ENCODE measurements at regions not wholly inside any gene's neighbourhood (a gene's known extent, or its start where the extent isn't known, plus 50 kb on each side); places are given as distances from the start of the nearest gene placed in this dataset.

- H3K9me3 ChIP-seq (ENCODE audit: control insufficient read depth, insufficient read depth, low read length), result no peaks in the 10 kb centered on the region
- H3K9ac ChIP-seq (ENCODE audit: low read depth, low read length), result no peak overlapping the region
- no peaks in the 10 kb centered on the region for H3K4me1 ChIP-seq (ENCODE audit: control insufficient read depth, insufficient read depth, low read length)
- H3K27me3 ChIP-seq (ENCODE audit: control insufficient read depth, insufficient read depth, low read length), result no peaks in the 10 kb centered on the region
- H3K36me3 ChIP-seq (ENCODE audit: control insufficient read depth, insufficient read depth, low read length), result no peaks in the 10 kb centered on the region
- no peak overlapping the region for H3K4me3 ChIP-seq (ENCODE audit: low read depth, low read length)
These were observed 350.2 kb upstream of the MC4R start for GRCh38 chr18:60722742-60723141.

- Histone ChIP-seq H3K9me3 (ENCODE audit: control insufficient read depth, insufficient read depth, low read length) (no peaks in the 10 kb centered on the region), H3K36me3 (ENCODE audit: control insufficient read depth, insufficient read depth, low read length) (no peaks in the 10 kb centered on the region), H3K4me1 (ENCODE audit: control insufficient read depth, insufficient read depth, low read length) (no peaks in the 10 kb centered on the region), H3K4me3 (ENCODE audit: low read depth, low read length) (no peak overlapping the region), H3K9ac (ENCODE audit: low read depth, low read length) (no peak overlapping the region), H3K27me3 (ENCODE audit: control insufficient read depth, insufficient read depth, low read length) (no peaks in the 10 kb centered on the region)
These were observed 359.6 kb upstream of the MC4R start for GRCh38 chr18:60732143-60732542.

GRCh38 chr18:60739212-60739611 is 366.6 kb upstream of the MC4R start:
- H3K36me3 ChIP-seq (ENCODE audit: control insufficient read depth, insufficient read depth, low read length), result no peaks in the 10 kb centered on the region
- H3K9ac ChIP-seq (ENCODE audit: low read depth, low read length), result no peak overlapping the region
- no peaks in the 10 kb centered on the region for H3K27me3 ChIP-seq (ENCODE audit: control insufficient read depth, insufficient read depth, low read length)
- H3K9me3 ChIP-seq (ENCODE audit: control insufficient read depth, insufficient read depth, low read length), result no peaks in the 10 kb centered on the region
- no peak overlapping the region for H3K4me3 ChIP-seq (ENCODE audit: low read depth, low read length)
- H3K4me1 ChIP-seq (ENCODE audit: control insufficient read depth, insufficient read depth, low read length), result no peaks in the 10 kb centered on the region

- H3K36me3 ChIP-seq (ENCODE audit: control insufficient read depth, insufficient read depth, low read length), result no peaks in the 10 kb centered on the region
These were observed 367.7 kb upstream of the MC4R start for GRCh38 chr18:60740313-60740712.

GRCh38 chr18:60746491-60746890 is 373.9 kb upstream of the MC4R start:
- no peaks in the 10 kb centered on the region for H3K36me3 ChIP-seq (ENCODE audit: control insufficient read depth, insufficient read depth, low read length)
- no peak overlapping the region for H3K4me3 ChIP-seq (ENCODE audit: low read depth, low read length)
- no peak overlapping the region for H3K9ac ChIP-seq (ENCODE audit: low read depth, low read length)
- H3K4me1 ChIP-seq (ENCODE audit: control insufficient read depth, insufficient read depth, low read length), result no peaks in the 10 kb centered on the region
- no peaks in the 10 kb centered on the region for H3K9me3 ChIP-seq (ENCODE audit: control insufficient read depth, insufficient read depth, low read length)
- no peaks in the 10 kb centered on the region for H3K27me3 ChIP-seq (ENCODE audit: control insufficient read depth, insufficient read depth, low read length)

More at GRCh38 chr18:60740313-60740712, 367.7 kb upstream of the MC4R start:
- no peak overlapping the region for H3K4me3 ChIP-seq (ENCODE audit: low read depth, low read length)
- no peaks in the 10 kb centered on the region for H3K9me3 ChIP-seq (ENCODE audit: control insufficient read depth, insufficient read depth, low read length)
- no peaks in the 10 kb centered on the region for H3K4me1 ChIP-seq (ENCODE audit: control insufficient read depth, insufficient read depth, low read length)
- no peak overlapping the region for H3K9ac ChIP-seq (ENCODE audit: low read depth, low read length)
- no peaks in the 10 kb centered on the region for H3K27me3 ChIP-seq (ENCODE audit: control insufficient read depth, insufficient read depth, low read length)

- no peak overlapping the region for H3K4me3 ChIP-seq (ENCODE audit: low read depth, low read length)
- H3K36me3 ChIP-seq (ENCODE audit: control insufficient read depth, insufficient read depth, low read length), result no peaks in the 10 kb centered on the region
- H3K9me3 ChIP-seq (ENCODE audit: control insufficient read depth, insufficient read depth, low read length), result no peaks in the 10 kb centered on the region
These were observed 374.3 kb upstream of the MC4R start for GRCh38 chr18:60746919-60747318.

GRCh38 chr18:60753753-60754152 is 381.2 kb upstream of the MC4R start:
- no peaks in the 10 kb centered on the region for H3K4me1 ChIP-seq (ENCODE audit: control insufficient read depth, insufficient read depth, low read length)
- no peak overlapping the region for H3K9ac ChIP-seq (ENCODE audit: low read depth, low read length)
- no peak overlapping the region for H3K4me3 ChIP-seq (ENCODE audit: low read depth, low read length)
- H3K9me3 ChIP-seq (ENCODE audit: control insufficient read depth, insufficient read depth, low read length), result no peaks in the 10 kb centered on the region
- H3K27me3 ChIP-seq (ENCODE audit: control insufficient read depth, insufficient read depth, low read length), result no peaks in the 10 kb centered on the region
- H3K36me3 ChIP-seq (ENCODE audit: control insufficient read depth, insufficient read depth, low read length), result no peaks in the 10 kb centered on the region

More at GRCh38 chr18:60746919-60747318, 374.3 kb upstream of the MC4R start:
- Histone ChIP-seq H3K9ac (ENCODE audit: low read depth, low read length) (no peak overlapping the region), H3K27me3 (ENCODE audit: control insufficient read depth, insufficient read depth, low read length) (no peaks in the 10 kb centered on the region), H3K4me1 (ENCODE audit: control insufficient read depth, insufficient read depth, low read length) (no peaks in the 10 kb centered on the region)

- Histone ChIP-seq H3K36me3 (ENCODE audit: control insufficient read depth, insufficient read depth, low read length) (no peaks in the 10 kb centered on the region), H3K4me1 (ENCODE audit: control insufficient read depth, insufficient read depth, low read length) (no peaks in the 10 kb centered on the region), H3K9ac (ENCODE audit: low read depth, low read length) (no peak overlapping the region), H3K4me3 (ENCODE audit: low read depth, low read length) (no peak overlapping the region), H3K9me3 (ENCODE audit: control insufficient read depth, insufficient read depth, low read length) (no peaks in the 10 kb centered on the region), H3K27me3 (ENCODE audit: control insufficient read depth, insufficient read depth, low read length) (no peaks in the 10 kb centered on the region)
These were observed 381.9 kb upstream of the MC4R start for GRCh38 chr18:60754413-60755009.

GRCh38 chr18:60755134-60755533 is 382.6 kb upstream of the MC4R start:
- no peaks in the 10 kb centered on the region for H3K9me3 ChIP-seq (ENCODE audit: control insufficient read depth, insufficient read depth, low read length)
- no peaks in the 10 kb centered on the region for H3K27me3 ChIP-seq (ENCODE audit: control insufficient read depth, insufficient read depth, low read length)

GRCh38 chr18:60775978-60776377 is 403.4 kb upstream of the MC4R start:
- no peaks in the 10 kb centered on the region for H3K36me3 ChIP-seq (ENCODE audit: control insufficient read depth, insufficient read depth, low read length)
- H3K9me3 ChIP-seq (ENCODE audit: control insufficient read depth, insufficient read depth, low read length), result peaks cover 2% of the 10 kb centered on the region
- no peak overlapping the region for H3K4me3 ChIP-seq (ENCODE audit: low read depth, low read length)
- no peaks in the 10 kb centered on the region for H3K27me3 ChIP-seq (ENCODE audit: control insufficient read depth, insufficient read depth, low read length)
- no peaks in the 10 kb centered on the region for H3K4me1 ChIP-seq (ENCODE audit: control insufficient read depth, insufficient read depth, low read length)
- H3K9ac ChIP-seq (ENCODE audit: low read depth, low read length), result no peak overlapping the region

More at GRCh38 chr18:60755134-60755533, 382.6 kb upstream of the MC4R start:
- Histone ChIP-seq H3K9ac (ENCODE audit: low read depth, low read length) (no peak overlapping the region), H3K36me3 (ENCODE audit: control insufficient read depth, insufficient read depth, low read length) (no peaks in the 10 kb centered on the region), H3K4me3 (ENCODE audit: low read depth, low read length) (no peak overlapping the region), H3K4me1 (ENCODE audit: control insufficient read depth, insufficient read depth, low read length) (no peaks in the 10 kb centered on the region)

GRCh38 chr18:60784161-60784560 is 411.6 kb upstream of the MC4R start:
- H3K9me3 ChIP-seq (ENCODE audit: control insufficient read depth, insufficient read depth, low read length), result peaks cover 2% of the 10 kb centered on the region
- no peaks in the 10 kb centered on the region for H3K4me1 ChIP-seq (ENCODE audit: control insufficient read depth, insufficient read depth, low read length)
- H3K27me3 ChIP-seq (ENCODE audit: control insufficient read depth, insufficient read depth, low read length), result no peaks in the 10 kb centered on the region
- no peak overlapping the region for H3K4me3 ChIP-seq (ENCODE audit: low read depth, low read length)
- H3K36me3 ChIP-seq (ENCODE audit: control insufficient read depth, insufficient read depth, low read length), result no peaks in the 10 kb centered on the region
- no peak overlapping the region for H3K9ac ChIP-seq (ENCODE audit: low read depth, low read length)

- no peak overlapping the region for H3K4me3 ChIP-seq (ENCODE audit: low read depth, low read length)
These were observed 422.2 kb upstream of the MC4R start for GRCh38 chr18:60794802-60795201.

More at GRCh38 chr18:60794802-60795201, 422.2 kb upstream of the MC4R start:
- no peak overlapping the region for H3K9ac ChIP-seq (ENCODE audit: low read depth, low read length)
- H3K9me3 ChIP-seq (ENCODE audit: control insufficient read depth, insufficient read depth, low read length), result no peaks in the 10 kb centered on the region
- no peaks in the 10 kb centered on the region for H3K27me3 ChIP-seq (ENCODE audit: control insufficient read depth, insufficient read depth, low read length)
- no peaks in the 10 kb centered on the region for H3K4me1 ChIP-seq (ENCODE audit: control insufficient read depth, insufficient read depth, low read length)
- H3K36me3 ChIP-seq (ENCODE audit: control insufficient read depth, insufficient read depth, low read length), result no peaks in the 10 kb centered on the region

All from iPS-15b (cell line).